HL-60 (cell line): ENCODE measurements at regions not wholly inside any gene's neighbourhood (a gene's known extent, or its start where the extent isn't known, plus 50 kb on each side); places are given as distances from the start of the nearest gene placed in this dataset.

Experiments
- POLR2AphosphoS5 ChIP-seq: IDR thresholded peaks from 2 replicates; pipeline ENCODE4 v1.6.1; 2012; ENCODE audit warnings: low read depth
- TF ChIP-seq, protein P1 (sequence below): IDR thresholded peaks from one replicate; pipeline ENCODE4 v1.5.1; 2011; ENCODE audit warnings: low read length, control low read depth, inconsistent platforms; ENCODE audit not compliant: insufficient read depth

GRCh38 chr4:134645778-134646177 lies 444.2 kb upstream of the PABPC4L start:
- TF ChIP-seq, protein P1, sequence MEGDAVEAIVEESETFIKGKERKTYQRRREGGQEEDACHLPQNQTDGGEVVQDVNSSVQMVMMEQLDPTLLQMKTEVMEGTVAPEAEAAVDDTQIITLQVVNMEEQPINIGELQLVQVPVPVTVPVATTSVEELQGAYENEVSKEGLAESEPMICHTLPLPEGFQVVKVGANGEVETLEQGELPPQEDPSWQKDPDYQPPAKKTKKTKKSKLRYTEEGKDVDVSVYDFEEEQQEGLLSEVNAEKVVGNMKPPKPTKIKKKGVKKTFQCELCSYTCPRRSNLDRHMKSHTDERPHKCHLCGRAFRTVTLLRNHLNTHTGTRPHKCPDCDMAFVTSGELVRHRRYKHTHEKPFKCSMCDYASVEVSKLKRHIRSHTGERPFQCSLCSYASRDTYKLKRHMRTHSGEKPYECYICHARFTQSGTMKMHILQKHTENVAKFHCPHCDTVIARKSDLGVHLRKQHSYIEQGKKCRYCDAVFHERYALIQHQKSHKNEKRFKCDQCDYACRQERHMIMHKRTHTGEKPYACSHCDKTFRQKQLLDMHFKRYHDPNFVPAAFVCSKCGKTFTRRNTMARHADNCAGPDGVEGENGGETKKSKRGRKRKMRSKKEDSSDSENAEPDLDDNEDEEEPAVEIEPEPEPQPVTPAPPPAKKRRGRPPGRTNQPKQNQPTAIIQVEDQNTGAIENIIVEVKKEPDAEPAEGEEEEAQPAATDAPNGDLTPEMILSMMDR, result no peak
- TF ChIP-seq POLR2AphosphoS5, result no peak
